SH-SY5Y (cell line): ENCODE measurements at regions not wholly inside any gene's neighbourhood (a gene's known extent, or its start where the extent isn't known, plus 50 kb on each side); places are given as distances from the start of the nearest gene placed in this dataset.

Experiments used
- GATA2 ChIP-seq: IDR thresholded peaks from 2 replicates; pipeline ENCODE4 v1.6.1; 2011; ENCODE audit warnings: mild to moderate bottlenecking, low read depth, low read length
- GATA3 ChIP-seq: IDR thresholded peaks from 2 replicates; pipeline ENCODE4 v1.6.1; 2011; ENCODE audit warnings: low read depth, mild to moderate bottlenecking, low read length, moderate library complexity

DNA sequence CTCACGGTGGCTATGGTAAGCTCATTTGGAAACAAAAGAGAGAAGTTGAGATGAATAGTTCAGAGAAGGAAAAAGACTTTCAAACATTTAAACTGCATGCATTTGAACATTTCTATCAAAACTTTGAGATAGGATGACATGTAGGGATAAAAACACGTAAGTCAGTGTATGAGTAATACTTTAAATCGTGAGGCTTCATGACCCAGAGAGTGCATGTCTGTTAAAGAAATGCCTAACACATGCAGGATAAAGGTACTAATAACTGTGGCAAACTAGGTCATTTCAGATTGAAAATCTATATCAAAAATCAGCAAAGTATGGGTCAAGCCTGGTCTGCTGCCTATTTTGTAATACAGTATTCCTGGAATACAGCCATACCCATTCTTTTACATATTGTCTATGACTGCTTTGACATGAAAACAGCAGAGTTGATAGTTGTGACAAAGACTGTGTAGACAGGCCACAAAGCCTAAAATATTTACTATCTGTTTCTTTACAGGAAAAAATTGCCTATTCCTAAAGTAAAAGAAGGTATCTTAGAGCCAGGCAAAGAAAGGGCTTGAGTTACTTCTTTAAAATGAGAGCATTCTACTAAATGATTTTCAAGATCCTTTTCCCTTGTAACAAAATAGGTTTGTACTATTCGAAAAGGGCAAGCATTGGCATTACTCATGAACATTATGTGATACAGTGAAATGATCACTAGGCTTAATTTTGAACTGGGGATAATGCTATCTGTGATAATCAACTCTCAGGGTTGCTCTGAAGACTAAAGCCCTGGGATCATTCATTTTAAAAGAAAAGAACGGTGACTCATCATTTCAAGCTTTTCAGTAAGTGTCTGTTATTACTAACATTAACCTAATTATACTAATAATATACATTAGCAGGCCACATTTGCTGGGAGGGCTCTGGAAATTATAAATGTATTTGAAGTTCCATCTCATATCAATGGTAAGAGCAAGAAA, 185.9 kb downstream of the CRPPA start:
- TF ChIP-seq GATA2 (no peak), GATA3 (no peak)
